NOMO-1 (cell line): ENCODE measurements at regions not wholly inside any gene's neighbourhood (a gene's known extent, or its start where the extent isn't known, plus 50 kb on each side); places are given as distances from the start of the nearest gene placed in this dataset.
A peak's percentile ranks its signal among the peaks of the same experiment; 100 is the strongest.

Experiments used
- DNase-seq, 2 experiments: peaks; one replicate each; lab custom pipeline; 2025; ENCODE audit not compliant: unreplicated experiment in 2 of 2; lab: John Stamatoyannopoulos, UW

GRCh38 chr13:80040196-80040980, 300.5 kb downstream of the SPRY2 start:
- DNase-seq: no peak

GRCh38 chr13:80039000-80039399, 301.9 kb downstream of the SPRY2 start:
- DNase-seq: peak; percentile 21 to 58

GRCh38 chr13:80038371-80038770, 302.6 kb downstream of the SPRY2 start:
- DNase-seq: no peak

- no peak for DNase-seq
Observed at GRCh38 chr13:80037505-80037888, 303.4 kb downstream of the SPRY2 start.

- DNase-seq: peak; percentile 89 to 94
Observed at GRCh38 chr13:80036845-80037504, 304.0 kb downstream of the SPRY2 start.

GRCh38 chr13:80035096-80035495, 305.8 kb downstream of the SPRY2 start:
- DNase-seq: no peak

GRCh38 chr13:80033951-80034350, 307.0 kb downstream of the SPRY2 start:
- no peak for DNase-seq

GRCh38 chr13:80033286-80033685, 307.6 kb downstream of the SPRY2 start:
- DNase-seq: no peak

- peak; percentile 19 to 31 for DNase-seq
Observed at GRCh38 chr13:80030491-80030890, 310.4 kb downstream of the SPRY2 start.

GRCh38 chr13:80029170-80029569, 311.8 kb downstream of the SPRY2 start:
- DNase-seq: no peak

- DNase-seq: no peak
Observed at GRCh38 chr13:80022146-80022545, 318.8 kb downstream of the SPRY2 start.

- no peak for DNase-seq
Observed at GRCh38 chr13:80012251-80012650, 328.7 kb downstream of the SPRY2 start.

- no peak for DNase-seq
Observed at GRCh38 chr13:80011448-80012212, 329.3 kb downstream of the SPRY2 start.

GRCh38 chr13:80010846-80011245, 330.1 kb downstream of the SPRY2 start:
- DNase-seq: no peak

GRCh38 chr13:80010286-80010831, 330.6 kb downstream of the SPRY2 start:
- no peak for DNase-seq

- no peak for DNase-seq
Observed at GRCh38 chr13:80009760-80010159, 331.2 kb downstream of the SPRY2 start.

GRCh38 chr13:80006940-80007339, 334.0 kb downstream of the SPRY2 start:
- DNase-seq: no peak

GRCh38 chr13:80001510-80001842, 339.4 kb downstream of the SPRY2 start:
- DNase-seq: no peak

GRCh38 chr13:80000684-80001509, 340.0 kb downstream of the SPRY2 start:
- DNase-seq: no peak

- peak; percentile 8 to 32 for DNase-seq
Observed at GRCh38 chr13:79999601-80000000, 341.3 kb downstream of the SPRY2 start.
